ENCODE measurements at regions not wholly inside any gene's neighbourhood (a gene's known extent, or its start where the extent isn't known, plus 50 kb on each side); places are given as distances from the start of the nearest gene placed in this dataset.

- TF ChIP-seq CTCF (IDR thresholded peaks at IDR 0.05) (no peak), POLR2A (IDR thresholded peaks at IDR 0.05) (no peak)
Observed at GRCh38 chr2:185215497-185215896, 523.1 kb upstream of the FSIP2 start.

All from vagina (tissue), 2 donors.